ENCODE measurements at regions not wholly inside any gene's neighbourhood (a gene's known extent, or its start where the extent isn't known, plus 50 kb on each side); places are given as distances from the start of the nearest gene placed in this dataset.
A peak's percentile ranks its signal among the peaks of the same experiment; 100 is the strongest.

GRCh38 chr5:73374520-73375190, 73.9 kb downstream of the FOXD1 start:
- no peak for DNase-seq (ENCODE audit: low read depth, low spot score)

GRCh38 chr5:73373814-73374510, 74.6 kb downstream of the FOXD1 start:
- DNase-seq (ENCODE audit: low read depth, low spot score) = no peak

GRCh38 chr5:73370640-73371583, 77.7 kb downstream of the FOXD1 start:
- DNase-seq (ENCODE audit: low read depth, low spot score) = no peak

- DNase-seq (ENCODE audit: low read depth, low spot score) = no peak
These were observed 78.5 kb downstream of the FOXD1 start for GRCh38 chr5:73370095-73370494.

GRCh38 chr5:73369278-73369677, 79.3 kb downstream of the FOXD1 start:
- no peak for DNase-seq (ENCODE audit: low read depth, low spot score)

GRCh38 chr5:73367650-73368049, 80.9 kb downstream of the FOXD1 start:
- DNase-seq (ENCODE audit: low read depth, low spot score) = no peak

- DNase-seq (ENCODE audit: low read depth, low spot score) = no peak
These were observed 82.4 kb downstream of the FOXD1 start for GRCh38 chr5:73365990-73366667.

GRCh38 chr5:73365301-73365853, 83.2 kb downstream of the FOXD1 start:
- peak; percentile 73 for DNase-seq (ENCODE audit: low read depth, low spot score)

- DNase-seq (ENCODE audit: low read depth, low spot score) = no peak
These were observed 84.5 kb downstream of the FOXD1 start for GRCh38 chr5:73363911-73364730.

- no peak for DNase-seq (ENCODE audit: low read depth, low spot score)
These were observed 89.2 kb downstream of the FOXD1 start for GRCh38 chr5:73359395-73359794.

GRCh38 chr5:73358366-73358765, 90.2 kb downstream of the FOXD1 start:
- DNase-seq (ENCODE audit: low read depth, low spot score) = no peak

- no peak for DNase-seq (ENCODE audit: low read depth, low spot score)
These were observed 91.0 kb downstream of the FOXD1 start for GRCh38 chr5:73357576-73357975.

- no peak for DNase-seq (ENCODE audit: low read depth, low spot score)
These were observed 93.5 kb downstream of the FOXD1 start for GRCh38 chr5:73355108-73355507.

GRCh38 chr5:73354406-73354805, 94.2 kb downstream of the FOXD1 start:
- DNase-seq (ENCODE audit: low read depth, low spot score) = no peak

- no peak for DNase-seq (ENCODE audit: low read depth, low spot score)
These were observed 95.8 kb downstream of the FOXD1 start for GRCh38 chr5:73352649-73353230.

GRCh38 chr5:73352243-73352642, 96.3 kb downstream of the FOXD1 start:
- no peak for DNase-seq (ENCODE audit: low read depth, low spot score)

GRCh38 chr5:73351593-73351992, 97.0 kb downstream of the FOXD1 start:
- no peak for DNase-seq (ENCODE audit: low read depth, low spot score)

GRCh38 chr5:73346878-73347408, 101.6 kb downstream of the FOXD1 start:
- DNase-seq (ENCODE audit: low read depth, low spot score) = no peak

GRCh38 chr5:73344835-73345234, 103.7 kb downstream of the FOXD1 start:
- no peak for DNase-seq (ENCODE audit: low read depth, low spot score)

- DNase-seq (ENCODE audit: low read depth, low spot score) = no peak
These were observed 108.9 kb downstream of the FOXD1 start for GRCh38 chr5:73339711-73340110.
